ENCODE measurements at regions not wholly inside any gene's neighbourhood (a gene's known extent, or its start where the extent isn't known, plus 50 kb on each side); places are given as distances from the start of the nearest gene placed in this dataset.

GRCh38 chrX:131723646-131724045, 179.8 kb downstream of the OR13H1 start:
- TF ChIP-seq CTCF (conservative IDR thresholded peaks at IDR 0.05; ENCODE audit: low read depth, low read length), result no peak
- no peak for TF ChIP-seq EZH2 (IDR thresholded peaks at IDR 0.05; ENCODE audit: low read length, unreplicated experiment)
